ENCODE measurements at regions not wholly inside any gene's neighbourhood (a gene's known extent, or its start where the extent isn't known, plus 50 kb on each side); places are given as distances from the start of the nearest gene placed in this dataset.
A peak's percentile ranks its signal among the peaks of the same experiment; 100 is the strongest.
"Not testable (repeated sequence)": the region's sequence is repeated elsewhere in the genome, so short reads cannot be mapped to it uniquely, and the experiment has no call there.

GRCh38 chr3:151675858-151676615 is 57.7 kb upstream of the AADACL2 start:
- H3K27me3 Mint-ChIP-seq: no peaks in the 10 kb centered on the region
- H3K9me3 Mint-ChIP-seq: peaks cover 12% of the 10 kb centered on the region
- no peak for TF ChIP-seq CTCF (conservative IDR thresholded peaks at IDR 0.05)
- H3K27ac Mint-ChIP-seq: no peak overlapping the region
- H3K4me3 Mint-ChIP-seq: no peak overlapping the region
- peaks cover 3% of the 10 kb centered on the region for H3K36me3 Mint-ChIP-seq
- DNase-seq (ENCODE audit: extremely low spot score, unreplicated experiment): no peak
- no peaks in the 10 kb centered on the region for H3K4me1 Mint-ChIP-seq (ENCODE audit: unreplicated experiment)

GRCh38 chr3:151673974-151674373 is 59.8 kb upstream of the AADACL2 start:
- Mint-ChIP-seq H3K4me1 (ENCODE audit: unreplicated experiment) (no peaks in the 10 kb centered on the region), H3K27ac (no peak overlapping the region), H3K9me3 (peaks cover 12% of the 10 kb centered on the region), H3K27me3 (no peaks in the 10 kb centered on the region), H3K36me3 (peaks cover 3% of the 10 kb centered on the region), H3K4me3 (no peak overlapping the region)
- no peak for TF ChIP-seq CTCF (conservative IDR thresholded peaks at IDR 0.05)
- DNase-seq (ENCODE audit: extremely low spot score, unreplicated experiment): no peak

- not testable (repeated sequence) for H3K27ac Mint-ChIP-seq; H3K36me3 Mint-ChIP-seq; DNase-seq (ENCODE audit: extremely low spot score, unreplicated experiment); H3K4me3 Mint-ChIP-seq; H3K4me1 Mint-ChIP-seq (ENCODE audit: unreplicated experiment); H3K27me3 Mint-ChIP-seq
- peaks cover 12% of the 10 kb centered on the region for H3K9me3 Mint-ChIP-seq
These were observed 66.0 kb upstream of the AADACL2 start for GRCh38 chr3:151667762-151668161.

- no peak overlapping the region for H3K27ac Mint-ChIP-seq
These were observed 72.8 kb upstream of the AADACL2 start for GRCh38 chr3:151660885-151661284.

GRCh38 chr3:151644986-151645385 is 88.7 kb upstream of the AADACL2 start:
- Mint-ChIP-seq H3K27ac (no peak overlapping the region), H3K36me3 (no peaks in the 10 kb centered on the region), H3K9me3 (peaks cover 4% of the 10 kb centered on the region), H3K4me1 (ENCODE audit: unreplicated experiment) (no peaks in the 10 kb centered on the region), H3K4me3 (no peak overlapping the region), H3K27me3 (no peaks in the 10 kb centered on the region)
- DNase-seq (ENCODE audit: extremely low spot score, unreplicated experiment): no peak
- TF ChIP-seq CTCF (conservative IDR thresholded peaks at IDR 0.05): no peak

More at GRCh38 chr3:151660885-151661284, 72.8 kb upstream of the AADACL2 start:
- Mint-ChIP-seq H3K9me3 (no peaks in the 10 kb centered on the region), H3K27me3 (no peaks in the 10 kb centered on the region), H3K36me3 (no peaks in the 10 kb centered on the region), H3K4me1 (ENCODE audit: unreplicated experiment) (peaks cover 4% of the 10 kb centered on the region), H3K4me3 (no peak overlapping the region)
- DNase-seq (ENCODE audit: extremely low spot score, unreplicated experiment): no peak
- TF ChIP-seq CTCF (conservative IDR thresholded peaks at IDR 0.05): peak; percentile 40

GRCh38 chr3:151644020-151644620 is 89.6 kb upstream of the AADACL2 start:
- Mint-ChIP-seq H3K36me3 (no peaks in the 10 kb centered on the region), H3K4me3 (no peak overlapping the region), H3K4me1 (ENCODE audit: unreplicated experiment) (peaks cover under 1% of the 10 kb centered on the region), H3K27ac (no peak overlapping the region), H3K9me3 (peaks cover 4% of the 10 kb centered on the region), H3K27me3 (no peaks in the 10 kb centered on the region)
- no peak for DNase-seq (ENCODE audit: extremely low spot score, unreplicated experiment)
- TF ChIP-seq CTCF (conservative IDR thresholded peaks at IDR 0.05): no peak

Measured in type B pancreatic cell (in vitro differentiated cells).